Fibroblast of the aortic adventitia (primary cell): ENCODE measurements at regions not wholly inside any gene's neighbourhood (a gene's known extent, or its start where the extent isn't known, plus 50 kb on each side); places are given as distances from the start of the nearest gene placed in this dataset.

ENCODE experiments used
- DNase-seq: peaks from one replicate; pipeline ENCODE4 v3.0.0-alpha.2; 2010; ENCODE audit warnings: low read depth
- H3K4me3 ChIP-seq: 2 replicates; pipeline ENCODE4 v1.5.1; 2011; ENCODE audit warnings: low read depth, mild to moderate bottlenecking, control low read depth, low read length, moderate library complexity
- TF ChIP-seq, protein P1 (sequence below): IDR thresholded peaks from 2 replicates; pipeline ENCODE4 v1.5.1; 2011; ENCODE audit warnings: mild to moderate bottlenecking, low read length, control low read depth, inconsistent platforms; ENCODE audit not compliant: insufficient read depth

DNA sequence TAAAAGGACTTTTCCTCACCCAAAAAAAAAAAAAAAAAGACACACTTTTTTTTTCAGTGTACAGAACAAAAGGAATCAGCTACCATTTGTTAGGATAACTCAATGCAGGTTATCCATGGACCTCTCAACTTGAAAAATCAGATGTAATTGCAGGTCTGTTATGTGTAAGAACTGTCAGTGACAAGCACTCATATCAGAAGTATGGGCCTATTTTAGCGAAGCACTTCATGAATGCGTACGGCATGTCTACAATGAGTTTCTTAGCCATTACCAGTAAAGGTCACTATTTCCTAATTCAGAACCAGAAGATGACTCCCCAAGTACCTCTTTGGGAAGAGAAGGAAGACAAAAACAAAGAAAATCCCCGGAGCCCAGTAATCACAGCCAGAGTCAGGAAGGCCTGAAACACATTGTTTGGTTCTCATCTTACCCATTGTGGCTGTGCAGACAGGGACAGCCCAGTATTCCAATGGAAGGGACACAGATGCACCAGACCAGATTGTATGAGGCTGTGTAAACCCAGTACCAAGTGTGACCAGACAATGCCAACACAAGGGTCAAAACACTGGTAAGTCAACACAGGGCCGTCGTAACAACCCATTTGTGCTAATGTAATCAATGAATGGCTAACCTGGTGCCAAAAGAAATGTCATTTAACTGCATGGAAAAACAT, 188.0 kb downstream of the PMP22 start:
- DNase-seq = no peak
- no peak overlapping the region for H3K4me3 ChIP-seq
- TF ChIP-seq, protein P1, sequence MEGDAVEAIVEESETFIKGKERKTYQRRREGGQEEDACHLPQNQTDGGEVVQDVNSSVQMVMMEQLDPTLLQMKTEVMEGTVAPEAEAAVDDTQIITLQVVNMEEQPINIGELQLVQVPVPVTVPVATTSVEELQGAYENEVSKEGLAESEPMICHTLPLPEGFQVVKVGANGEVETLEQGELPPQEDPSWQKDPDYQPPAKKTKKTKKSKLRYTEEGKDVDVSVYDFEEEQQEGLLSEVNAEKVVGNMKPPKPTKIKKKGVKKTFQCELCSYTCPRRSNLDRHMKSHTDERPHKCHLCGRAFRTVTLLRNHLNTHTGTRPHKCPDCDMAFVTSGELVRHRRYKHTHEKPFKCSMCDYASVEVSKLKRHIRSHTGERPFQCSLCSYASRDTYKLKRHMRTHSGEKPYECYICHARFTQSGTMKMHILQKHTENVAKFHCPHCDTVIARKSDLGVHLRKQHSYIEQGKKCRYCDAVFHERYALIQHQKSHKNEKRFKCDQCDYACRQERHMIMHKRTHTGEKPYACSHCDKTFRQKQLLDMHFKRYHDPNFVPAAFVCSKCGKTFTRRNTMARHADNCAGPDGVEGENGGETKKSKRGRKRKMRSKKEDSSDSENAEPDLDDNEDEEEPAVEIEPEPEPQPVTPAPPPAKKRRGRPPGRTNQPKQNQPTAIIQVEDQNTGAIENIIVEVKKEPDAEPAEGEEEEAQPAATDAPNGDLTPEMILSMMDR = no peak

DNA sequence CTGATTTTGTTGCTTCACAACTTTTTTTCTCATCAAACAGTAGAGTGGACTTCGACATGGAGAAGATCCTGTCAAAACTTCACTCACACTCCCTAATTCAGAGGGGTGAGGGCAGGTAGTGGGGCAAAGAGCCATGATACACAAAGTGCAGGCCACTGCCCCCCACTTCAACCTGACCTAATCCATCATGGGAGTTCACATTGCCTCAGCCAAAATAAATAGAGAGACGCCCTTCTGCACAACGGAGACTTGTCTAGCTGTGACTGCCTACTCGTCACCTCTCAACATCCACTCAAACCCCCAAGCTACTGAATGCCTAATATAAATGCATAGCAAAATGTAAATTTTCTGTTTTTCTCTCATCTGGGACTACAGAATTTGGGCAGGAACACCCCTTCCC, 213.2 kb downstream of the PMP22 start:
- TF ChIP-seq, protein P1 = no peak
- H3K4me3 ChIP-seq = no peak overlapping the region
- DNase-seq = no peak

DNA sequence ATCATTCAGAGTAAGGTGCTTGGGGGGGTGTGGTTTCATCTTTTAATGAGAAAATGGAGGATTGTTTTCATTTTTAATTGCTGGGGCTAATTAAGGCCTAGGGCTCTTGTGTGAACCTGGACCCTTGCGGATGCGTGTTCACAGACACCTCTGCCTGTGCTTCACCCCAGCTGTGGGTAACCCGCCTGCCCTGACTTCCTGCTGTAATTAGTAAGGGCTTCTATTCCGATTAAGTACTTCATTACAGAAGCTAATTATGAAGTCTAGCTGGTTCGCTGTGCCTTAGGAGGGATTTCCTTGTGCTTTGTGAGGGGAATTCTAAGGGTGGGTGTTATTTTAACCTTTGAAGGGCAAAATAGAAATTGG, 215.3 kb downstream of the PMP22 start:
- H3K4me3 ChIP-seq = no peak overlapping the region
- TF ChIP-seq, protein P1 = no peak
- DNase-seq = no peak

DNA sequence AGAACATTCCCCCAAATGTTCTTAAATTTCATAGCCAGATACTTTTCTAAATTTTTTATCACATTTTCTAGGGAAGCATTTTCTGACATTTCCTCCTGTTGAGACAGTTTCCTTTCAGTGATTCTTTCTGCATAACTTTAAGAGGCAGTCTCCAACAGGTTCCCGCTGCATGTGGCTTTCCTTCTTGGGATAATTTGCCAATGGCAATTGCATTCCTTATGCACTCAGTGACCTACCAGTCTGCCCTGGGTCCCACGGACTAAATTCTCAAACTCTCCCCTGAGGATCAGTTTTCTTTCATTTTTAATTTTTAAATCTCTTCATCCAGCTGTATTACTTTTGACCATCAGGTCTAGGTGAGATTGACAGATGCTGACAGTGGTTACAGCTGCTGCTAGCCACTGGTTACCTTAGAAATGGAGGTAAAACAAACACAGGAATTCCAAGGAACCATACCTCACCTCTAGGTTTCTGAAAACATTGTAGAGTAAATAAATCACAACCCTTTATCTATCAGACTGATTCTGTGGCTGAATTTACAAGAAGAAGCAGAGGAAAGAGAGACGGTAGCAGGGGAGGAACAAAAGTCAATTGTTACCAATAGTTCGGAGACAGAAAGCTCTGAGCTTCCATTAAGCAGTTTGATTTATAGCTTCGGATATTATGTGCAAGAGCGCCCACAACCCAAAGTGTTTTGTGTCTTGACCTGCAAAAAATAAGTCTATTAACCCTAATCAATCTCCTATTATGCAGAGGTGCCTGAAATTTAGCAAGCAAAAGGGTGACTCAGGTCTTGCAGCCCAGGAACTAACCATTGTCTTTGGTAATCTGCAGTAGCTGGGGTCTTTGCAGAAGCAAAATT, 216.0 kb downstream of the PMP22 start:
- no peak overlapping the region for H3K4me3 ChIP-seq
- TF ChIP-seq, protein P1 = no peak
- no peak for DNase-seq

- TF ChIP-seq, protein P1 = no peak
- no peak for DNase-seq
- H3K4me3 ChIP-seq = no peak overlapping the region
Observed at GRCh38 chr17:15048381-15048780, 216.7 kb downstream of the PMP22 start.

GRCh38 chr17:15042311-15042710, 222.8 kb downstream of the PMP22 start:
- TF ChIP-seq, protein P1 = no peak
- DNase-seq = no peak
- H3K4me3 ChIP-seq = no peak overlapping the region

- no peak overlapping the region for H3K4me3 ChIP-seq
- no peak for DNase-seq
- TF ChIP-seq, protein P1 = no peak
Observed at GRCh38 chr17:15039366-15039765, 225.8 kb downstream of the PMP22 start.
